GM23248 (cell line): ENCODE measurements at regions not wholly inside any gene's neighbourhood (a gene's known extent, or its start where the extent isn't known, plus 50 kb on each side); places are given as distances from the start of the nearest gene placed in this dataset.

Experiments
- EZH2 ChIP-seq: fragments of 200-600 bp; sonication (generic); IDR thresholded peaks from 2 replicates; pipeline ENCODE4 v1.6.1; 2018; ENCODE audit warnings: antibody characterized with exemption, mild to moderate bottlenecking; ENCODE audit not compliant: insufficient read depth, poor library complexity, severe bottlenecking
- EZH2phosphoT487 ChIP-seq: fragments of 200-600 bp; sonication (generic); IDR thresholded peaks from 2 replicates; pipeline ENCODE4 v1.6.1; 2018; ENCODE audit warnings: antibody characterized with exemption, moderate library complexity, mild to moderate bottlenecking, low read depth; ENCODE audit not compliant: insufficient read depth

DNA sequence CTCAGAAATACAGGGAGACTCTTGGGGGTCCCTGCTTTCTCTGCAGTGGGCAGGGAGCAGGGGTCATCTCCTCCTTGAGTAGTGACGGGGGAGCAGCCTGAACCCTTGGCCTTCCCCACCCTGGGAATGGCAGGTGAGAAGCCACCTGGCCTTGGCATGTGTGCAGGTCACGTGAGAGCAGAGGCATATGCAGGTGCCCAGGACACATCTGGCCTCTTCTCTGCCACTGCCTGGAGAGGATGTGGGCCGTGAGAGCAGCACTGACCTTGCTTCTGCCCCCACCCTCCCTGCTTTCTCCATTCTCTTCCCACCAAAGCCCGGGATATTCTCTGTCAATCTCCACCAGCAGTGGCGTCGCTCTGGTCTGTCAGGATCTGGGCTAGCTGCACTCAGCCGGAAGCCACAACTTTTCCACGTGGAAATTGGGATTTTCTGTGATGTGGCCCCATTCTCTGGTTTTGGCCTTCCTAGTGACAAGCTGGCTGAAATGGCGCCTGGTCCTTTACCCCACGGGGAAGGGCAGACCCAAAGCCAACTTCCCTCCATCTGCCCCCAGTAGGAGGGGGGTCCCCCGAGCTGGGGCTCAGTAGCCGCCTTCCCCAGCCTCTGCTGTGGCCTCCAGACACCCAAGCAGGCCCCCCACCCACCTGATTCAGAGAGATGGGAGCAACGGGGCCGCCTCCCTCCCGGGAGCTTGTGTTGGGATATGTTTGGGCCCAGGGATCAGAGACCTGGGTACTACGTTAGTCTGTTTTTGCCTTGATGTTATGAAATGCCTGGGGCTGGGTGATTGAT, 70.4 kb upstream of the FCN1 start:
- no peak for TF ChIP-seq EZH2phosphoT487
- no peak for TF ChIP-seq EZH2
